Colonic mucosa (tissue), 4 donors: ENCODE measurements at regions not wholly inside any gene's neighbourhood (a gene's known extent, or its start where the extent isn't known, plus 50 kb on each side); places are given as distances from the start of the nearest gene placed in this dataset.

Experiments used
- DNase-seq: peaks from one replicate; pipeline ENCODE4 v3.0.0-alpha.2; 2020
- H3K27ac ChIP-seq: fragments of 200-600 bp; one replicate; pipeline ENCODE4 v1.8.0; 2021
- H3K27me3 ChIP-seq: fragments of 200-600 bp; one replicate; pipeline ENCODE4 v1.8.0; 2021
- H3K36me3 ChIP-seq: fragments of 200-600 bp; one replicate; pipeline ENCODE4 v1.8.0; 2021
- H3K4me1 ChIP-seq: fragments of 200-600 bp; one replicate; pipeline ENCODE4 v1.8.0; 2021; ENCODE audit warnings: mild to moderate bottlenecking
- H3K4me3 ChIP-seq: fragments of 200-600 bp; one replicate; pipeline ENCODE4 v1.8.0; 2021
- H3K9ac ChIP-seq, 2 donors: one replicate each; pipeline ENCODE4 v1.7.0; 2013; ENCODE audit warnings: control low read depth in 2 of 2, low read depth in 2 of 2, low read length in 2 of 2
- H3K9me3 ChIP-seq: fragments of 200-600 bp; one replicate; pipeline ENCODE4 v1.8.0; 2021
- CTCF ChIP-seq: fragments of 200-600 bp; IDR thresholded peaks from one replicate; pipeline ENCODE4 v1.8.0; 2022; ENCODE audit warnings: antibody characterized with exemption, mild to moderate bottlenecking
- intact Hi-C: fragments of 100-400 bp; cut with DNase I; formaldehyde crosslinking; loops from one replicate; pipeline ENCODE4 v1.14.1; 2022
- donor health status: healthy.
- donor health status: DM: no; HTN: no; CAD: no.
- donor health status: DM: no; HTN: no; CAD: no.

- intact Hi-C loops = no loop called here
- H3K4me1 ChIP-seq = no peaks in the 10 kb centered on the region
- no peaks in the 10 kb centered on the region for H3K36me3 ChIP-seq
- DNase-seq = no peak
- H3K9ac ChIP-seq = no peak overlapping the region
- TF ChIP-seq CTCF = no peak
- H3K27ac ChIP-seq = no peak overlapping the region
- H3K27me3 ChIP-seq = no peaks in the 10 kb centered on the region
- no peaks in the 10 kb centered on the region for H3K9me3 ChIP-seq
- H3K4me3 ChIP-seq = no peak overlapping the region
Measured at GRCh38 chr7:114298011-114298410, 116.6 kb upstream of the FOXP2 start.

DNA sequence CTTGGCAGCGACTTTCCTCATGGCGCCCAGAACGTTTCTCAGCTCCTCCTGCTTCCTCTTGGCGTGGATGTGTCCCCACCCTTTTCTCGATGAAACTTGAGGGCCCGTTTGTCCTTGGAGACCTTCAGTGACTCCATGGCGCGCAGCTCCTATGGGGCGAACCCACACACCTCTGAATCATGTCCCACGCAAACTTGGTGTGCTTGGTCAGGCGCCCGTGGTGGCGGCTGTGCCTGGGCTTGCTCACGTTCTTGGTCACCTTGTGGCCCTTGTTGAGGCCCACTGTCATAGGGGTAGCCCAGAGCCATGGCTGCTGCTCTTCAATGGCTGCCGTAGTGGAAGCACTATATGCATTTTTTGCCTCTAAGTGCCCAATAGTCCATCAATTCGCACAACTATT, 117.5 kb upstream of the FOXP2 start:
- no peaks in the 10 kb centered on the region for H3K4me1 ChIP-seq
- no peak overlapping the region for H3K4me3 ChIP-seq
- H3K9me3 ChIP-seq = no peaks in the 10 kb centered on the region
- no peak overlapping the region for H3K9ac ChIP-seq
- intact Hi-C loops = no loop called here
- no peaks in the 10 kb centered on the region for H3K36me3 ChIP-seq
- no peak for TF ChIP-seq CTCF
- H3K27ac ChIP-seq = no peak overlapping the region
- H3K27me3 ChIP-seq = no peaks in the 10 kb centered on the region
- DNase-seq = no peak

- DNase-seq = no peak
- TF ChIP-seq CTCF = no peak
- Histone ChIP-seq H3K27ac (no peak overlapping the region), H3K9me3 (no peaks in the 10 kb centered on the region), H3K4me1 (no peaks in the 10 kb centered on the region), H3K9ac (no peak overlapping the region), H3K4me3 (no peak overlapping the region), H3K36me3 (no peaks in the 10 kb centered on the region), H3K27me3 (no peaks in the 10 kb centered on the region)
- intact Hi-C loops = no loop called here
Measured at GRCh38 chr7:114295522-114295921, 119.1 kb upstream of the FOXP2 start.

DNA sequence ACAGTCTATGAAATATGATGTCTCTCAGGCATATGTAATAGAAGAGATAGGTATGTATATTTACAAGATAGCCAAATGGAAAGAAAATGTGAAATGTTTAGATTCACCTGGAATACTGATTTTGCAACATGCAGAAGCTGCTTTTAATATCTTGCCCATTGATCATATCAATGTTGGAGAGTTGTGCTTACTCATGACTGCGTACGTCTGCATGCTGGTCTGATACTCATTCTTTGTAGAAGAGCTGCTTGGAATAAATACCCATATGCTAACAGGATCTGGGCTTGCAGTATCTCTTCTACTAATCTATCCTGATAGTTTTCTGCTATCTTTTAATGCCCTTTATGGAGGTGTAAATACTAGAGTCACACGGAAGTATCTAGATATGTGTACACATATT, 120.6 kb upstream of the FOXP2 start:
- no peak overlapping the region for H3K9ac ChIP-seq
- DNase-seq = no peak
- H3K27ac ChIP-seq = no peak overlapping the region
- no peaks in the 10 kb centered on the region for H3K27me3 ChIP-seq
- H3K9me3 ChIP-seq = no peaks in the 10 kb centered on the region
- TF ChIP-seq CTCF = no peak
- H3K36me3 ChIP-seq = no peaks in the 10 kb centered on the region
- H3K4me1 ChIP-seq = no peaks in the 10 kb centered on the region
- intact Hi-C loops = no loop called here
- no peak overlapping the region for H3K4me3 ChIP-seq

- Histone ChIP-seq H3K9me3 (no peaks in the 10 kb centered on the region), H3K36me3 (no peaks in the 10 kb centered on the region), H3K27me3 (no peaks in the 10 kb centered on the region), H3K9ac (no peak overlapping the region), H3K4me1 (no peaks in the 10 kb centered on the region), H3K27ac (no peak overlapping the region), H3K4me3 (no peak overlapping the region)
- DNase-seq = no peak
- intact Hi-C loops = no loop called here
- no peak for TF ChIP-seq CTCF
Measured at GRCh38 chr7:114293289-114294012, 121.2 kb upstream of the FOXP2 start.
